HPDE6-E6E7 (cell line): ENCODE measurements at regions not wholly inside any gene's neighbourhood (a gene's known extent, or its start where the extent isn't known, plus 50 kb on each side); places are given as distances from the start of the nearest gene placed in this dataset.
"Not testable (repeated sequence)": the region's sequence is repeated elsewhere in the genome, so short reads cannot be mapped to it uniquely, and the experiment has no call there.

Experiments used
- DNase-seq: peaks from one replicate; pipeline ENCODE4 v3.0.0; 2011; ENCODE audit warnings: missing footprints; ENCODE audit errors: extremely low spot score

- DNase-seq = no peak
Measured at GRCh38 chr15:62854420-62855084, 188.0 kb upstream of the TPM1 start.

- no peak for DNase-seq
Measured at GRCh38 chr15:62855085-62855476, 187.5 kb upstream of the TPM1 start.

- no peak for DNase-seq
Measured at GRCh38 chr15:62856466-62857246, 185.9 kb upstream of the TPM1 start.

GRCh38 chr15:62857411-62857853, 185.1 kb upstream of the TPM1 start:
- DNase-seq = peak; percentile 95

GRCh38 chr15:62858343-62858742, 184.2 kb upstream of the TPM1 start:
- DNase-seq = no peak

GRCh38 chr15:62862717-62863116, 179.8 kb upstream of the TPM1 start:
- no peak for DNase-seq

GRCh38 chr15:62866366-62866765, 176.2 kb upstream of the TPM1 start:
- no peak for DNase-seq

GRCh38 chr15:62867844-62868243, 174.7 kb upstream of the TPM1 start:
- no peak for DNase-seq

- DNase-seq = no peak
Measured at GRCh38 chr15:62868507-62868906, 174.0 kb upstream of the TPM1 start.

GRCh38 chr15:62869116-62869515, 173.4 kb upstream of the TPM1 start:
- no peak for DNase-seq

- no peak for DNase-seq
Measured at GRCh38 chr15:62870216-62870615, 172.3 kb upstream of the TPM1 start.

- not testable (repeated sequence) for DNase-seq
Measured at GRCh38 chr15:62870701-62871100, 171.8 kb upstream of the TPM1 start.

GRCh38 chr15:62873203-62873602, 169.3 kb upstream of the TPM1 start:
- no peak for DNase-seq

- no peak for DNase-seq
Measured at GRCh38 chr15:62874064-62874463, 168.5 kb upstream of the TPM1 start.

GRCh38 chr15:62874959-62875625, 167.5 kb upstream of the TPM1 start:
- DNase-seq = no peak

- DNase-seq = no peak
Measured at GRCh38 chr15:62875626-62876021, 166.9 kb upstream of the TPM1 start.

- DNase-seq = no peak
Measured at GRCh38 chr15:62877276-62877857, 165.2 kb upstream of the TPM1 start.

GRCh38 chr15:62878070-62878469, 164.5 kb upstream of the TPM1 start:
- no peak for DNase-seq

- no peak for DNase-seq
Measured at GRCh38 chr15:62879770-62880169, 162.8 kb upstream of the TPM1 start.

GRCh38 chr15:62880278-62880677, 162.3 kb upstream of the TPM1 start:
- DNase-seq = no peak

GRCh38 chr15:62881056-62881455, 161.5 kb upstream of the TPM1 start:
- DNase-seq = no peak

- DNase-seq = no peak
Measured at GRCh38 chr15:62883938-62884479, 158.5 kb upstream of the TPM1 start.
